ENCODE measurements at regions not wholly inside any gene's neighbourhood (a gene's known extent, or its start where the extent isn't known, plus 50 kb on each side); places are given as distances from the start of the nearest gene placed in this dataset.

GRCh38 chr5:175765858-175766257, 105.5 kb upstream of the CPLX2 start:
- no peak for DNase-seq (ENCODE audit: extremely low read depth in 1 of 11, low read depth in 9 of 11, low spot score in 4 of 11)

- DNase-seq (ENCODE audit: extremely low read depth in 1 of 11, low read depth in 9 of 11, low spot score in 4 of 11): no peak
These were observed 104.4 kb upstream of the CPLX2 start for GRCh38 chr5:175766963-175767362.

- DNase-seq (ENCODE audit: extremely low read depth in 1 of 11, low read depth in 9 of 11, low spot score in 4 of 11): no peak
These were observed 98.4 kb upstream of the CPLX2 start for GRCh38 chr5:175772747-175773533.

GRCh38 chr5:175773534-175774070, 97.8 kb upstream of the CPLX2 start:
- DNase-seq (ENCODE audit: extremely low read depth in 1 of 11, low read depth in 9 of 11, low spot score in 4 of 11): no peak

- DNase-seq (ENCODE audit: extremely low read depth in 1 of 11, low read depth in 9 of 11, low spot score in 4 of 11): no peak
These were observed 96.0 kb upstream of the CPLX2 start for GRCh38 chr5:175775416-175775815.

- no peak for DNase-seq (ENCODE audit: extremely low read depth in 1 of 11, low read depth in 9 of 11, low spot score in 4 of 11)
These were observed 92.4 kb upstream of the CPLX2 start for GRCh38 chr5:175778951-175779503.

- no peak for DNase-seq (ENCODE audit: extremely low read depth in 1 of 11, low read depth in 9 of 11, low spot score in 4 of 11)
These were observed 87.6 kb upstream of the CPLX2 start for GRCh38 chr5:175783739-175784138.

- DNase-seq (ENCODE audit: extremely low read depth in 1 of 11, low read depth in 9 of 11, low spot score in 4 of 11): no peak
These were observed 87.1 kb upstream of the CPLX2 start for GRCh38 chr5:175784230-175784629.

GRCh38 chr5:175785681-175786080, 85.7 kb upstream of the CPLX2 start:
- no peak for DNase-seq (ENCODE audit: extremely low read depth in 1 of 11, low read depth in 9 of 11, low spot score in 4 of 11)

- no peak for DNase-seq (ENCODE audit: extremely low read depth in 1 of 11, low read depth in 9 of 11, low spot score in 4 of 11)
These were observed 83.1 kb upstream of the CPLX2 start for GRCh38 chr5:175788155-175788787.

- DNase-seq (ENCODE audit: extremely low read depth in 1 of 11, low read depth in 9 of 11, low spot score in 4 of 11): no peak
These were observed 81.7 kb upstream of the CPLX2 start for GRCh38 chr5:175789670-175790069.

GRCh38 chr5:175790796-175791195, 80.6 kb upstream of the CPLX2 start:
- no peak for DNase-seq (ENCODE audit: extremely low read depth in 1 of 11, low read depth in 9 of 11, low spot score in 4 of 11)

GRCh38 chr5:175795959-175796358, 75.4 kb upstream of the CPLX2 start:
- DNase-seq (ENCODE audit: extremely low read depth in 1 of 11, low read depth in 9 of 11, low spot score in 4 of 11): no peak

GRCh38 chr5:175796536-175797499, 74.6 kb upstream of the CPLX2 start:
- peak; percentile 75 to 92 (median 90) for DNase-seq (ENCODE audit: extremely low read depth in 1 of 11, low read depth in 9 of 11, low spot score in 4 of 11)

GRCh38 chr5:175797521-175798038, 73.8 kb upstream of the CPLX2 start:
- DNase-seq (ENCODE audit: extremely low read depth in 1 of 11, low read depth in 9 of 11, low spot score in 4 of 11): no peak

- no peak for DNase-seq (ENCODE audit: extremely low read depth in 1 of 11, low read depth in 9 of 11, low spot score in 4 of 11)
These were observed 72.8 kb upstream of the CPLX2 start for GRCh38 chr5:175798626-175799025.

- no peak for DNase-seq (ENCODE audit: extremely low read depth in 1 of 11, low read depth in 9 of 11, low spot score in 4 of 11)
These were observed 70.7 kb upstream of the CPLX2 start for GRCh38 chr5:175800656-175801081.

- DNase-seq (ENCODE audit: extremely low read depth in 1 of 11, low read depth in 9 of 11, low spot score in 4 of 11): no peak
These were observed 69.0 kb upstream of the CPLX2 start for GRCh38 chr5:175802361-175802760.

GRCh38 chr5:175803254-175803653, 68.1 kb upstream of the CPLX2 start:
- no peak for DNase-seq (ENCODE audit: extremely low read depth in 1 of 11, low read depth in 9 of 11, low spot score in 4 of 11)

Measured in renal cortex interstitium (tissue), 11 donors.